Natural killer cell (primary cell): ENCODE measurements at regions not wholly inside any gene's neighbourhood (a gene's known extent, or its start where the extent isn't known, plus 50 kb on each side); places are given as distances from the start of the nearest gene placed in this dataset.

Source experiments
- ATAC-seq, 3 donors: fragments of 150-1000 bp in 2 of 3; fragments of 200-7000 bp in 1 of 3; cut with Tn5 transposase; 1 replicate in 1 of 3; 2 replicates in 2 of 3; pipeline ENCODE4 v1.10.0; 2021; ENCODE audit warnings: mild to moderate bottlenecking in 2 of 3, moderate library complexity in 2 of 3
- DNase-seq, 2 donors: peaks; one replicate each; pipeline versions ENCODE4 v3.0.0 to v3.0.0-alpha.2; 2013 to 2021; ENCODE audit warnings: mixed read lengths in 1 of 2
- H3K27ac ChIP-seq: one replicate; pipeline ENCODE4 v1.5.1; 2013; ENCODE audit warnings: mild to moderate bottlenecking, low read length
- H3K27me3 ChIP-seq: one replicate; pipeline ENCODE4 v1.6.1; 2013; ENCODE audit warnings: low read length; ENCODE audit not compliant: control insufficient read depth, insufficient read depth
- H3K36me3 ChIP-seq: one replicate; pipeline ENCODE4 v1.6.1; 2013; ENCODE audit warnings: low read length; ENCODE audit not compliant: control insufficient read depth, insufficient read depth
- H3K4me1 ChIP-seq: one replicate; pipeline ENCODE4 v1.6.1; 2013; ENCODE audit warnings: low read length; ENCODE audit not compliant: control insufficient read depth, insufficient read depth
- H3K4me3 ChIP-seq: one replicate; pipeline ENCODE4 v1.5.1; 2013; ENCODE audit warnings: low read length
- H3K9me3 ChIP-seq: one replicate; pipeline ENCODE4 v1.6.1; 2013; ENCODE audit warnings: low read length; ENCODE audit not compliant: control insufficient read depth, insufficient read depth
- H3K27ac Mint-ChIP-seq, 2 donors: one replicate each; pipeline ENCODE4 v1.8.0; 2022; ENCODE audit warnings: mild to moderate bottlenecking in 2 of 2, mixed read lengths in 2 of 2, moderate library complexity in 1 of 2
- H3K27me3 Mint-ChIP-seq, 2 donors: one replicate each; pipeline ENCODE4 v1.8.0; 2022; ENCODE audit warnings: low read depth in 2 of 2, mixed read lengths in 2 of 2
- H3K36me3 Mint-ChIP-seq: one replicate; pipeline ENCODE4 v1.8.0; 2022; ENCODE audit warnings: mixed read lengths
- H3K4me1 Mint-ChIP-seq, 2 donors: one replicate each; pipeline ENCODE4 v1.8.0; 2022; ENCODE audit warnings: mixed read lengths in 2 of 2
- H3K4me3 Mint-ChIP-seq: one replicate; pipeline ENCODE4 v1.8.0; 2022; ENCODE audit warnings: mild to moderate bottlenecking, moderate library complexity, mixed read lengths
- H3K9me3 Mint-ChIP-seq, 2 donors: one replicate each; pipeline ENCODE4 v1.8.0; 2022; ENCODE audit warnings: mixed read lengths in 2 of 2
- CTCF ChIP-seq: fragments of 200-600 bp; IDR thresholded peaks from one replicate; pipeline ENCODE4 v1.8.0; 2022; ENCODE audit warnings: antibody characterized with exemption
- WGBS: methylation state at CpG from one replicate; pipeline ENCODE4 v1.1.7; 2013; ENCODE audit warnings: missing lambda C conversion rate; ENCODE audit not compliant: insufficient coverage; 5-methylcytosine and 5-hydroxymethylcytosine counted together
- intact Hi-C: fragments of 100-400 bp; cut with micrococcal nuclease; formaldehyde crosslinking; loops from one replicate; pipeline ENCODE4 v1.14.2; 2022

- Histone ChIP-seq H3K27ac (peak overlapping the region; percentile 17), H3K9me3 (no peaks in the 10 kb centered on the region), H3K27me3 (no peaks in the 10 kb centered on the region), H3K36me3 (no peaks in the 10 kb centered on the region), H3K4me3 (no peak overlapping the region), H3K4me1 (peaks cover 17% of the 10 kb centered on the region)
- no peak overlapping the region for H3K27ac Mint-ChIP-seq
- peaks cover 0 to 2% of the 10 kb centered on the region in 2 donors for H3K27me3 Mint-ChIP-seq
- no peak for TF ChIP-seq CTCF
- peaks cover 0 to 5% of the 10 kb centered on the region in 2 donors for H3K4me1 Mint-ChIP-seq
- DNase-seq: no peak
- ATAC-seq: no peak
- no peaks in the 10 kb centered on the region for H3K36me3 Mint-ChIP-seq
- peaks cover 3 to 4% of the 10 kb centered on the region in 2 donors for H3K9me3 Mint-ChIP-seq
- no peak overlapping the region for H3K4me3 Mint-ChIP-seq
- intact Hi-C loops: no loop called here
Measured at GRCh38 chr9:107868186-107868585, 378.6 kb upstream of the KLF4 start.

- no peak overlapping the region for H3K4me3 Mint-ChIP-seq
- no peak overlapping the region for H3K27ac Mint-ChIP-seq
- H3K4me1 Mint-ChIP-seq: peaks cover 0 to 5% of the 10 kb centered on the region in 2 donors
- intact Hi-C loops: no loop called here
- no peaks in the 10 kb centered on the region for H3K27me3 ChIP-seq
- peaks cover 3% of the 10 kb centered on the region in 2 donors for H3K9me3 Mint-ChIP-seq
- peaks cover 0 to 2% of the 10 kb centered on the region in 2 donors for H3K27me3 Mint-ChIP-seq
- H3K4me1 ChIP-seq: peaks cover 17% of the 10 kb centered on the region
- TF ChIP-seq CTCF: no peak
- DNase-seq (no peak), ATAC-seq (no peak)
- 89% methylated on average over 5 of the region's 5 CpGs for WGBS
- H3K36me3 Mint-ChIP-seq: no peaks in the 10 kb centered on the region
- no peak overlapping the region for H3K4me3 ChIP-seq
- no peaks in the 10 kb centered on the region for H3K9me3 ChIP-seq
- H3K36me3 ChIP-seq: no peaks in the 10 kb centered on the region
- H3K27ac ChIP-seq: no peak overlapping the region
Measured at GRCh38 chr9:107867738-107868137, 378.2 kb upstream of the KLF4 start.

- Mint-ChIP-seq H3K9me3 (peaks cover 2 to 3% of the 10 kb centered on the region in 2 donors), H3K4me1 (peaks cover 0 to 5% of the 10 kb centered on the region in 2 donors), H3K27me3 (peaks cover 0 to 2% of the 10 kb centered on the region in 2 donors), H3K4me3 (no peak overlapping the region), H3K36me3 (no peaks in the 10 kb centered on the region), H3K27ac (no peak overlapping the region)
- Histone ChIP-seq H3K27me3 (no peaks in the 10 kb centered on the region), H3K4me1 (peaks cover 17% of the 10 kb centered on the region), H3K36me3 (no peaks in the 10 kb centered on the region), H3K9me3 (no peaks in the 10 kb centered on the region), H3K27ac (no peak overlapping the region), H3K4me3 (no peak overlapping the region)
- intact Hi-C loops: no loop called here
- ATAC-seq: peak in 1 of 3 donors; percentile 32
- no peak for DNase-seq
- no peak for TF ChIP-seq CTCF
Measured at GRCh38 chr9:107866711-107867311, 377.2 kb upstream of the KLF4 start.

GRCh38 chr9:107863396-107863795, 373.8 kb upstream of the KLF4 start:
- no peak overlapping the region for H3K27ac Mint-ChIP-seq
- TF ChIP-seq CTCF: no peak
- ATAC-seq (no peak), DNase-seq (no peak)
- H3K4me1 Mint-ChIP-seq: peaks cover 0 to 5% of the 10 kb centered on the region in 2 donors
- 83% methylated on average over 4 of the region's 4 CpGs for whole genome bisulfite sequencing
- Histone ChIP-seq H3K27me3 (no peaks in the 10 kb centered on the region), H3K4me1 (peaks cover 9% of the 10 kb centered on the region), H3K4me3 (no peak overlapping the region), H3K27ac (no peak overlapping the region), H3K36me3 (no peaks in the 10 kb centered on the region), H3K9me3 (no peaks in the 10 kb centered on the region)
- H3K4me3 Mint-ChIP-seq: no peak overlapping the region
- H3K9me3 Mint-ChIP-seq: peaks cover 2 to 3% of the 10 kb centered on the region in 2 donors
- H3K36me3 Mint-ChIP-seq: no peaks in the 10 kb centered on the region
- intact Hi-C loops: no loop called here
- H3K27me3 Mint-ChIP-seq: peaks cover 0 to 2% of the 10 kb centered on the region in 2 donors
